ENCODE measurements at regions not wholly inside any gene's neighbourhood (a gene's known extent, or its start where the extent isn't known, plus 50 kb on each side); places are given as distances from the start of the nearest gene placed in this dataset.

GRCh38 chr13:61756031-61756430, 340.4 kb upstream of the PCDH20 start:
- WGBS (ENCODE audit: low lambda C conversion rate), result 0% methylated on average over 1 of the region's 1 CpG
- POLR2A ChIA-PET, result no interaction called here

GRCh38 chr13:61751039-61751438, 335.4 kb upstream of the PCDH20 start:
- no peak overlapping the region for H3K4me3 ChIP-seq (replicated peaks in 1 of 3; ENCODE audit: insufficient read depth in 1 of 3, low read depth in 2 of 3, low read length in 3 of 3)
- H4K20me1 ChIP-seq (ENCODE audit: insufficient read depth, low read length), result no peaks in the 10 kb centered on the region
- no peaks in the 10 kb centered on the region for H3K9me3 ChIP-seq (ENCODE audit: low read length)
- no peak overlapping the region for H3K27ac ChIP-seq (ENCODE audit: extremely low read length, insufficient read depth, low read length)
- intact Hi-C loops (cut with micrococcal nuclease; ENCODE audit: unreplicated experiment), result no loop called here
- in situ Hi-C loops (cut with HindIII; ENCODE audit: extremely low pct_ligation_motif_present, low pct_unique_long_range_greater_than_20kb), result no loop called here
- H3K9ac ChIP-seq (ENCODE audit: insufficient read depth, low read depth, low read length), result no peak overlapping the region
- H3K79me2 ChIP-seq (ENCODE audit: insufficient read depth, low read length), result no peaks in the 10 kb centered on the region
- DNase-seq (ENCODE audit: low spot score), result no peak
- no peak overlapping the region for H3K4me2 ChIP-seq (ENCODE audit: low read depth, low read length)
- FAIRE-seq, result no peak
- POLR2A ChIA-PET, result no interaction called here
- H2AFZ ChIP-seq (ENCODE audit: low read length), result no peak overlapping the region
- no peak for ATAC-seq
- no peaks in the 10 kb centered on the region for H3K4me1 ChIP-seq (ENCODE audit: insufficient read depth, low read length)
- no peaks in the 10 kb centered on the region for H3K27me3 ChIP-seq (ENCODE audit: control insufficient read depth in 1 of 2, insufficient read depth in 2 of 2, low read length in 2 of 2)
- H3K36me3 ChIP-seq (replicated peaks in 1 of 2; ENCODE audit: control insufficient read depth in 1 of 2, insufficient read depth in 2 of 2, low read length in 2 of 2), result no peaks in the 10 kb centered on the region
- CTCF ChIA-PET (ENCODE audit: low intra/inter-chr PET ratio, low total read pairs), result no interaction called here
- BruUV-seq (replicated peaks), result no TSS peak
- TF ChIP-seq ZNF207 (IDR thresholded peaks at IDR 0.05; ENCODE audit: borderline replicate concordance) (no peak), RFX5 (IDR thresholded peaks at IDR 0.05; ENCODE audit: low read depth, low read length) (no peak), ZNF616 (CRISPR knock-in tag; IDR thresholded peaks at IDR 0.05; ENCODE audit: low read depth) (no peak), ZKSCAN5 (CRISPR knock-in tag; IDR thresholded peaks at IDR 0.05) (no peak), RFX3 (CRISPR knock-in tag; IDR thresholded peaks at IDR 0.05) (no peak), SCMH1 (CRISPR knock-in tag; IDR thresholded peaks at IDR 0.05; ENCODE audit: borderline replicate concordance) (no peak), ZNF30 (CRISPR knock-in tag; IDR thresholded peaks at IDR 0.05) (no peak), TFDP2 (CRISPR knock-in tag; IDR thresholded peaks at IDR 0.05) (no peak), RBM39 (IDR thresholded peaks at IDR 0.05; ENCODE audit: low read depth, low read length, poor library complexity, severe bottlenecking) (no peak), ZNF230 (CRISPR knock-in tag; IDR thresholded peaks at IDR 0.05) (no peak), ZNF614 (CRISPR knock-in tag; IDR thresholded peaks at IDR 0.05; ENCODE audit: borderline replicate concordance) (no peak), MEF2D (CRISPR knock-in tag; IDR thresholded peaks at IDR 0.05) (no peak), RAD51 (IDR thresholded peaks at IDR 0.05; ENCODE audit: borderline replicate concordance) (no peak), ZNF138 (CRISPR knock-in tag; IDR thresholded peaks at IDR 0.05; ENCODE audit: low read depth) (no peak)

More at GRCh38 chr13:61756031-61756430, 340.4 kb upstream of the PCDH20 start:
- DNase-seq (ENCODE audit: low spot score) (no peak), ATAC-seq (no peak), FAIRE-seq (no peak)
- no peak overlapping the region for H3K4me2 ChIP-seq (ENCODE audit: low read depth, low read length)
- intact Hi-C loops (cut with micrococcal nuclease; ENCODE audit: unreplicated experiment), result no loop called here
- TF ChIP-seq ZFP90 (CRISPR knock-in tag; IDR thresholded peaks at IDR 0.05; ENCODE audit: borderline replicate concordance), result no peak
- no peak for TF ChIP-seq GLI4 (CRISPR knock-in tag; IDR thresholded peaks at IDR 0.05; ENCODE audit: borderline replicate concordance)
- no peak for TF ChIP-seq SALL2 (CRISPR knock-in tag; IDR thresholded peaks at IDR 0.05)
- TF ChIP-seq NFIC (IDR thresholded peaks at IDR 0.05; ENCODE audit: low read length), result no peak
- no peak for TF ChIP-seq CREB1 (IDR thresholded peaks at IDR 0.05)
- TF ChIP-seq CREB1 (CRISPR knock-in tag; IDR thresholded peaks at IDR 0.05), result no peak
- TF ChIP-seq ZNF280B (CRISPR knock-in tag; IDR thresholded peaks at IDR 0.05; ENCODE audit: borderline replicate concordance), result no peak
- no peak for TF ChIP-seq ZFP36L2 (CRISPR knock-in tag; IDR thresholded peaks at IDR 0.05)
- TF ChIP-seq ZNF225 (CRISPR knock-in tag; IDR thresholded peaks at IDR 0.05), result no peak
- no peaks in the 10 kb centered on the region for H3K36me3 ChIP-seq (replicated peaks in 1 of 2; ENCODE audit: control insufficient read depth in 1 of 2, insufficient read depth in 2 of 2, low read length in 2 of 2)
- H3K27me3 ChIP-seq (ENCODE audit: control insufficient read depth in 1 of 2, insufficient read depth in 2 of 2, low read length in 2 of 2), result no peaks in the 10 kb centered on the region
- H2AFZ ChIP-seq (ENCODE audit: low read length), result no peak overlapping the region
- no peak overlapping the region for H3K4me3 ChIP-seq (replicated peaks in 1 of 3; ENCODE audit: insufficient read depth in 1 of 3, low read depth in 2 of 3, low read length in 3 of 3)
- H3K4me1 ChIP-seq (ENCODE audit: insufficient read depth, low read length), result no peaks in the 10 kb centered on the region
- in situ Hi-C loops (cut with HindIII; ENCODE audit: extremely low pct_ligation_motif_present, low pct_unique_long_range_greater_than_20kb), result no loop called here
- H3K79me2 ChIP-seq (ENCODE audit: insufficient read depth, low read length), result no peaks in the 10 kb centered on the region
- H3K9me3 ChIP-seq (ENCODE audit: low read length), result no peaks in the 10 kb centered on the region
- no peak overlapping the region for H3K27ac ChIP-seq (ENCODE audit: extremely low read length, insufficient read depth, low read length)
- CTCF ChIA-PET (ENCODE audit: low intra/inter-chr PET ratio, low total read pairs), result no interaction called here
- BruUV-seq (replicated peaks), result no TSS peak
- no peaks in the 10 kb centered on the region for H4K20me1 ChIP-seq (ENCODE audit: insufficient read depth, low read length)
- H3K9ac ChIP-seq (ENCODE audit: insufficient read depth, low read depth, low read length), result no peak overlapping the region
